Right hindlimb (tissue), 1 donor: ENCODE measurements at regions not wholly inside any gene's neighbourhood (a gene's known extent, or its start where the extent isn't known, plus 50 kb on each side); places are given as distances from the start of the nearest gene placed in this dataset.

Experiments
- DNase-seq: peaks from one replicate; pipeline ENCODE4 v3.0.0-alpha.2; 2018

- no peak for DNase-seq
These were observed 50.0 kb downstream of the PABIR2 start for GRCh38 chrX:134747006-134747405.

GRCh38 chrX:134746410-134746785 is 50.6 kb downstream of the PABIR2 start:
- no peak for DNase-seq

- DNase-seq, result no peak
These were observed 51.2 kb downstream of the PABIR2 start for GRCh38 chrX:134745636-134746409.

GRCh38 chrX:134743091-134743490 is 53.9 kb downstream of the PABIR2 start:
- DNase-seq, result no peak

- DNase-seq, result no peak
These were observed 54.4 kb downstream of the PABIR2 start for GRCh38 chrX:134742573-134742972.

DNA sequence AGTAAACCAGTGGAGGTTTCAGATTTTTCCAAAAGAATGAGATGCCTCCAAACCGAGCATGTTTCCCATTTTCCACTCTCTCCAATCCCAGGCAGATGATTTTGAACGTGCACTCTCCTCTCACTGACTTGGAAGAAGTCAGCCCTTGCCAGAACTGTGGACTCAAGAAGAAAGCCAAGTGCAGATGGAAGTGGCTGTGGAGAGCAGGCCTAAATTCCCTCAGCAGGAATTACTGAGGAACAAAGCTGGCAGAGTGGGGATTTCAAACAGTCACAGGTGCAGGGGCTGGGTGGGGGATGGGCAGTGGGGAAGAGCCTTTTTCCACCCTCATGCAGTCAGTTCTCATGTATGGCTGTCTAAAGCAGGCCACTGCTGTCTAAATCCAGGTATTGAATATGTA is 55.3 kb downstream of the PABIR2 start:
- DNase-seq, result peak; percentile 76

DNA sequence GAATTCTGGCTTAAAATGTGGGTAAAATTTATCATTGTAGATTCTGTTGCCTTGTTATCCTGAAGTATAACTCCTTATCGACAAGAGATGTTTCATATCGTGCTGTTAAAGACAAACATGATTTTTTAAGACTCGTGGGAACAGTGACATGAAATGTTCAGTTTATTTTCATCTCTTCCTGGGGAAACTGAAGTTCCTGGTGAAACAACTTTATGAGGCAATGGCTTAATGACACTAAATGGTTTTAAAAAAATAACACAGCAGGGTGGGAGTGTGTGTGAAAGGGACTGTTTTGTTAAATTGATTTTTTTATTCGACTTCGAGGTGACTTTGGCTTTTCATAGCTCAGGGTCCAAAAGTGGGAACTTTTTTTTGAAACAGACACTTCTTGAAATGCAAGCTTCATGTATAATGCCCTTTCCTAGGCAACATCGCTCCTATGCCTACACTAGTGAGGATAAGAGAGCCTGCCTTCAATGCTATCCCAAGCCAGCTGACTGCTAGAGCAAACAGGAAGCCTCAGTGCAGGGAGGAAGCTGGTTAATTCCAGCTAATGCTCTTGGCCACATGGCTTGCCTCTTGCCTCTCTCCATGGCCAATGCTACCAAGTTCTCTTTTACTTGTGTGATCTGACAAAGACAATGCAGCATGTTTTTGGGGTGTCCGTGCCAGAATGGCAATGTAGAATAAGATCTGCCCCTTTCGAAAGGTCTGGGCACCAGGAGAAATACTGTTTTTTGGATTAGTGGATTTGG is 57.8 kb downstream of the PABIR2 start:
- DNase-seq, result no peak

DNA sequence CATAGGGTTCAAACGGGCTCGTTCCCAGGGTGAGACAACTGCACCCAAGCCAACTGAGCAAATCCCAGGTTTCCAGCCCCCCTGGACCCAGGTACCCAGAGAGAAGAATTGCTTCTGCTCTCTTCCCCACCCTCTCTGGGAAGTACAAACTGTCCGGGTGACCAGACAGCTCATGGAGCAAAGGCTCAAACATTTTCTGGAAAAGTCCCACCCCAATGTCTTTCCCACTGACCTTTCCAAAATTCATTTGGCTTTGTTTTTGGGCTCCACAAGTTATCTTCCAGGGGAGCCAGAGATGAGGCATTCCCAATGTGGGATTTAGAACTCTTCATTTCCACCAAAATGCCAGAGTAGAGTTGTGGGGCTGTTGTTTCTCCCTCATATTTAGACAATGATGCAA is 58.6 kb downstream of the PABIR2 start:
- DNase-seq, result no peak

DNA sequence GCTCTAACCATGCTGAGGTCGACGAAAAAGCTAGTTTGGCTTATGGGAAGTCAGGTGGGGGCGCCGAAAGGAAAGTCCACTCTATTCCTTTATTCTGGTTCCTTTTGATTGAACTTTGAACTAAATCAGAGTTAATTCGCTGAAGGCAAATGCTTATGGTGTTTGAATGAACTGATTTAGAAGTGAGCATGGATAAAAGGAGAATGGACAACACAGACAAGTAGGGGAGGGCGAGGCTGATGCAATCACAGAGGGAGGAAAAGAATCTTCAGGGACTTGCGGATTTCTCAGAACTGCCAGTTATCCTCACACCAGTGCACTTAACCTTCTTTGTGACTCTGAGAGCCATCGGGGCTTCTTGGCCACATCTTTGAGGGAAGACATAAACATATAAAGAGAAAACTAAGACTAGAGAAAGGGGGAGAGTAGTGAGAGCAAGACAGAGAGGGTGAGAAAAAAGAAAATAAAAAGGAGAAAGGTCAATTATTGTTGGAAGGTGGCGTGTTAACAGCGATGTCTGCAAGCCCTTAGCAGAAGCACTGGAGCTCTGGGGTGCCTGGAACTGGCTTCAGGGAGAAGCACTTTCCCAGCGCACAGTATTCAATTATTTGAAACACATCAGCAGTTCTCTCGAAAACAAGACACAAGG is 59.2 kb downstream of the PABIR2 start:
- no peak for DNase-seq

DNA sequence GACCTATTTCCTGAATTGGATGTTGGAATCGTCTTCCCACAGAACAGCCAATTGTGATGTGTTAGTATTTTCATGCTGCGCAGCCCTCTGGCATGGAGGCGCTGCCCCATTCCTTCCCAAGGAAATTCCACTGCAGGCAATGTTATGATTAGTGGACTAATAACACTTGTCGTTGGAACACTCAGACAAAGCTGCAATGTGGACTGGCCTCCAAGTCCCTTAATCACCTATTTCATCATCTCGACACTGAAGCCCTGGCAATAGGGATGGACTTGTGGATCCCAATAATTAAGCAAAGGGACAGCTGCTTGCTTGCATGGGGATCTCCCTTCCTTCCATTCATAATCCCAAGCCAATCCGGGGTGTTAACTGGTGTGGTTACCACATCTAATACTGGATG is 59.9 kb downstream of the PABIR2 start:
- no peak for DNase-seq

DNA sequence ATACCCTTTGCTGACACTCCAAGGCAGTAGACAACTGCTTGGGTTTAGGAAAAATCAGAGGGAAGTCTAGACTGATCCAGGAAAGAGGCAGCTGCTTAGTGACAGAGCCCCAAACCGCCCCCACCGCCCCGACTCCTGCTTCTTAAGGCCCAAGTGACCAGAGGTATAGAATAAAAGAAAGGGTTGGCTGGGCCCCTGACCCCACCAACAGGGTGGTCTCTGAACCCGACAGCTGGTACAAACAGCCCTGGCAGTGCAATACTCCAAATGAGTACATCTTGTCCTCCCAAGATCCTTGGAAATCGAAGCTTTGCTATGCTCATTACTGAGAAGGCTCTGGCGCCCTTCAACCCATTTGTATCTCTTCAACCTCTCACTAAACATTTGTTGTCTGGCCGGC is 60.6 kb downstream of the PABIR2 start:
- no peak for DNase-seq

DNA sequence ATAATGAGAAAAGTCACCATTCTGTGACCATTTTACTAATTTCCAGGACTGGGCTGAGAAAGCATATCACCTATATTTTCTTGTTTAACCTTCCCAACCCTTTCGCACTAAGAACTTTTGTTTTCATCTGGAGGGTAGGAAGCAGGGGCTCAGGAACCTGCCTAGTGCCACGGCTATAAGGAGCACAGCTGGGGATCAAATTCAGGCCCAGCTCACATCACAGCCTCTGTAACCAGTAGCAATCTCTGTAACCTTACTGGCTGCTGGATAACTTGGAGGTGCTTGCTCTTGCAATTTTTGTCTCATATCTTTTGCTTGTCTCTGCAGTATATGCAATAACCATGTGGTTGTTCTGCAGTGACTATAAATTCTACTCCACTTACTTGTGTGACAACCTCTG is 62.0 kb downstream of the PABIR2 start:
- no peak for DNase-seq

- peak; percentile 69 for DNase-seq
These were observed 62.5 kb downstream of the PABIR2 start for GRCh38 chrX:134734466-134734952.

DNA sequence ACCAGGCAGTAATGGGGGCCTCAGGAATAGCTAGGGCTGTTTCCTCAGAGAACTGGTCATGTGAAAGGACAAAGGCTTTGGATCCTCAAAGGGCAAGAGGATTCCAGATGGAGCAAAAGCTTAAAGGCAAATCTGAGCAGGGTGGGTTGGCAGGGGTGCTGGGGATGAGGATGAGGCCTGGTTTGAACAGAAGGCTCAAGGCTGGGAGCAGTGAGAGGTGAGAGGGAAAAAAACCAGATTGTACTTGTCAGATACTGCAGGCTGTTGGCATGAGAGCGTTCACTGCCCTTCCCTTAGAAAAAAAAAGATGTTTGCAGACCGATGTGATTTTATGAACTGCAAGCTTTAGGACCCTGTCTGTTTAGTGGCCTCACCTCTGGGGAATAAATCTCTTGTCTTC is 63.4 kb downstream of the PABIR2 start:
- no peak for DNase-seq

GRCh38 chrX:134732676-134733075 is 64.3 kb downstream of the PABIR2 start:
- no peak for DNase-seq

DNA sequence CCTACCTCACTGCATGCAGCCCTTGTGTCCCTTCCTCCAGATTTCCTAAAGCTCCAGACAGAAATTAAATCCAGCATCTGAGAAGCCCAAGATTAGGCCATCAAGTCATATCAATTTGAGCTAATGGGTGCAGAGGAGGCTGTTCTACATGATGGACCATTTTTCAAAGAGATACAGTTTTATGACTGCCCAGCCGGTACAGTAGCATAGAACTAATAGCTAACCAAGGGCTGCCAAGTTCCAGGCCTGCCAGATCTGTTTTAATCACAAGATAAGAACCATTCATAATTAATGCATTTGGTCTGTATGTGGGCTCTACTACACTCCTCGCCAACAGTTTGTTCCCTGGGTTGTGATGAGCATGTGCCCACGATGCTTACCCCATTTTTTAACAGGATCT is 64.9 kb downstream of the PABIR2 start:
- DNase-seq, result no peak

DNA sequence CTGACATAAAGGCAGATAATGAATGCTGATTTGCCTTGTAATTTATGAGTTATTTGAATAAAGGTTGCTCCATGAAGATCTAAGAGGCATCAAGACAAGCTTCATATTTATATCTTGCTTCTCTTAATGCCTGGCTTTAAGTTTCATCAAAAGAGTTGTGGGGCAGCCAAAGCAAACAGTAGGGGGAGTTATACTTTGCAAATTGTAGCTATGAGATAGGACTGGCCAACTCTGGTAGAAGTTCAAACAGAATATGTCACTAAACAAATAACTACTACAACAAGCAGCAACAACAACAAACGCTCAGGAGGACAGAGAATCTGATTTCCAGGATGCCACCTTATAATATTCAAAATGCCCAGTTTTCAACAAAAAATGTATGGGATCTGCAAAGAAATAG is 69.1 kb upstream of the PLAC1 start:
- no peak for DNase-seq

DNA sequence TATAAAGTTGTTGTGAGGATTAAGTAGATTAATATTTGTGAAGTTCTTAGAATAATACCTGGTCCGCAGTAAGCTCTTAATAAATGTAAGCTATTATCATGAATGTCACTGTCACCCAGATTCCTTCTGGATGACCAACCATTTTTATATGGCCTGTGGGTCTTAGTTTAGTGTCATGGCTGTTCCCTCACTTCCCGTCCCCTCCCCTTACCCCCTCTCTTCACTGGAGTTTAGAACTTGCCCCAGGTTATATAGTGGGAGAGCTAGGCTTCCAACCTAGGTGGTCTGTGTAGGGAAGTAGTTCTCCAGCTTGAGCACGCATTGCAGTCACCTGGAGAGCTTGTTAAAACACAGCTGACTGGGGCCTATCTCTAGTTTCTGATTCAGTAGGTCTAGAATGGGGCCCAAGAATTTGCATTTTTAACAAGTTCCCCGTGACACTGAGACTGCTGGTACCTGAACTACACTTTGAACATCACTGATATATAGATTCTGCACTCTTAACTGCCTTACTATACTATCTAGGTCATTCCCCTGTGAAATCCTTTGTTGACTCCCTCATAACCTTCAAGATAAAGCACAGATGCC is 66.9 kb upstream of the PLAC1 start:
- DNase-seq, result no peak

- DNase-seq, result no peak
These were observed 63.7 kb upstream of the PLAC1 start for GRCh38 chrX:134721766-134722532.

- no peak for DNase-seq
These were observed 60.7 kb upstream of the PLAC1 start for GRCh38 chrX:134718966-134719317.

DNA sequence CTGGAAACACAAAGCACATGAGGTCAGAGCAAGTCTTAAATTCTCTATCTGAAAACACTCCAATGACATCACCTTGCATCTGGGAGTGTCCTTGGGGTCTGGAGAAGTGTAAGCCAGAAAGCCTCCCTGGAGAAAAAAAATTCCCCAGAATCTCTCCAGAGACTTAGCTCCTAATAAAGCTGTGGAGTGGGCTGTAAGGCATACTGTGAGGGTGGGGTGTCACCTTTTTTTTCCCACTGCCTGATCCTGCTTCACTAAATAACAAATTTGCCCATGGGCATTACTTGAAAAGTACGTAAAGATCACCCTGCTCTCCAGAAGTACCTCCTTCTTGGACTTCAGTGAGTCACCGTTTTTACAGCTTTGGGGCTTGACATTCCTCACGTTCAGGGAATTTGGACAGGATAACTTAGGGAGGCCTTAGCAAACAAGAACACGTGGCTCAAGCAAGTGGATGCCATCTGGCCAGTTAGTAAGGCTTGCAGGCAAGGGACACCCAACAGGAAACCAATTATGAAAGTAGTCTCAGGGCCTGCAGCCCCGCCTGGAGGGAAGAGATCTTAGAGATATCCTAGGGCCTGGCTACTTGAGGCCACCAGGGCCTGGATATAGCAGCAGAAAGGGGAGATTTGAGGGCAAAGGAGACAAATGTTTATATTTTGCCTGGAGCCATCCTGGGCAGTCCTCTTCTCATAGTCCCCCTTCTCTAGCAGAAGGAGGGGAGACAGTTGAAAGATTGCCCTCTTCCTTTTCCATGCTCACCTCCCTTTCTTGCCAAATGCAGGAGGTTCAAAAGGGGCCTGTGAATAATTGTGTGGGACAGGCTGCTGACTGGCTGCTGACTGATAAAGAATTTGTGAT is 60.1 kb upstream of the PLAC1 start:
- no peak for DNase-seq

DNA sequence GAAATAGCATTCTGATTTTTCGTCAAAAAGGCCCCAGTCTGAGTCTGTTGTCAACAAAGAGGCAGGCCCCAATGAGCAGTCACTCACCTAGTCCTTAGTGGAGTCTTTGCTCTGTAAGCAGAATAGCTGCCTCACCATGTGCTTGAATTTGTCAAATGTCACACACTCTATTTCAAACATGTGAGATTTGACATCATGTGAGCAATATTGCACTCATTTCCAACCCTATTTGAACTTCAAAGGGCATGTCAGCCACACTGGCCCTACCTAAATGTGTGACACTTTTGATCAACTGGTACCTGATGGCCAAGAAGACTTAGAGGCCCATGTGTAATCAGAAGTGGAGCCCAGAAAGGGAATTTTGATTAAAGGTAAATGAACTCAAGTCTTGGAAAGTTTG is 59.4 kb upstream of the PLAC1 start:
- no peak for DNase-seq
